Fibroblast of the aortic adventitia (primary cell): ENCODE measurements at regions not wholly inside any gene's neighbourhood (a gene's known extent, or its start where the extent isn't known, plus 50 kb on each side); places are given as distances from the start of the nearest gene placed in this dataset.

Experiments
- DNase-seq: peaks from one replicate; pipeline ENCODE4 v3.0.0-alpha.2; 2010; ENCODE audit warnings: low read depth
- H3K4me3 ChIP-seq: 2 replicates; pipeline ENCODE4 v1.5.1; 2011; ENCODE audit warnings: low read depth, mild to moderate bottlenecking, control low read depth, low read length, moderate library complexity
- CTCF ChIP-seq: IDR thresholded peaks from 2 replicates; pipeline ENCODE4 v1.5.1; 2011; ENCODE audit warnings: mild to moderate bottlenecking, low read length, control low read depth, inconsistent platforms; ENCODE audit not compliant: insufficient read depth

DNA sequence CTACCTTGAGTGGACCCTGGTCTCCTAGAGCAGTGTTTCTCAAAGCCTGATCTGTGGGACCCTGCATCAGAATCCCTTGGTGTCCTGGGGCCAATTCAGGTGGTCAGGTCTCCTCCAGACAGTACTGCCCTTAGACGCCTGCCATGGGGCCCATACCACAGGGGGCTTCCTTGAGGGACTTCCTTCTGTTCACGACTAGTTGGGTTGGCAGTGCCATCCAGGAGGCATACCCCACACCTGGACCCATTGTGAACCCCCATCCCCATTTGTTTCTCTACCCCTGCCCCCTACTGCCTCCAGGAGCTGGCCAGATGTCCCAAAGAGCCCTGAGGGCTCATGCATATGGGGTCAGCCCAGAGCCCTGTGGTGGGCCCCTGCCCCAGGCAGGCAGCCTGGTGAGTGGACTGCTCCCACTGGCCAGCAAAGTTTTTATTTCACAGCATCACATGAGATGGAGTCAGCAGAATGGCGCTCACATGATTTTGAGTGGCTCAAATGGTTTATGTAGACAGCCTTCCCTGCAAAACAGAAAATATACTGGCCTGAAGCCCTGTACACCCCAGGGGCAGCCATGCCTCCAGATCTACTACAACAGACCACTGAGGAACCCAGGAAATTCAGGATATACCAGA, 259.9 kb upstream of the ZMIZ1 start:
- DNase-seq: no peak
- TF ChIP-seq CTCF: no peak

GRCh38 chr10:78811174-78811573, 257.6 kb upstream of the ZMIZ1 start:
- TF ChIP-seq CTCF: no peak
- DNase-seq: peak; percentile 8
- no peak overlapping the region for H3K4me3 ChIP-seq

More for the DNA sequence above, 259.9 kb upstream of the ZMIZ1 start:
- H3K4me3 ChIP-seq: no peak overlapping the region

- DNase-seq: no peak
- H3K4me3 ChIP-seq: no peak overlapping the region
- no peak for TF ChIP-seq CTCF
Observed at GRCh38 chr10:78812571-78813318, 256.0 kb upstream of the ZMIZ1 start.

DNA sequence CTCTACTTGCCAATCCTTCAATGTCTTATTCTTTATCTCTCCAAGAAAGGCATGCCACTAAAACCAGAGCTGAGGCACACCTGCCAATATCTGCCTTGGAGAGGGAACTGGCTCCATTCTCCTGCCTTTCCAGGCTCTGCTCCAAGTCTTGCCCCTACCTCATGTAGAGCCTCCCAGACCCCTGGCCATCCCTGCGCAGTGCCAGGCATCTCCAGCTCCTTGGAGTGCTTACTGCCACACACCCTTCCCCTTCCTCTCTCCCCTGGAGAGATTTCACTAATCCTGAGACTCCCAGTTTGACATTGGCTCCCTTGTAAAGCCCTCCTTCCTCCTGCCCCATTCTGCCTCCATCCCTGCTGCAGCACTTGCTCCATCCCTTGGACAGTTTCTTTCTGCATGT, 255.2 kb upstream of the ZMIZ1 start:
- H3K4me3 ChIP-seq: no peak overlapping the region
- no peak for TF ChIP-seq CTCF
- DNase-seq: no peak

- H3K4me3 ChIP-seq: no peak overlapping the region
- no peak for TF ChIP-seq CTCF
- no peak for DNase-seq
Observed at GRCh38 chr10:78813998-78814399, 254.8 kb upstream of the ZMIZ1 start.

- no peak for TF ChIP-seq CTCF
- no peak for DNase-seq
Observed at GRCh38 chr10:78814407-78814806, 254.4 kb upstream of the ZMIZ1 start.

More at GRCh38 chr10:78814407-78814806, 254.4 kb upstream of the ZMIZ1 start:
- H3K4me3 ChIP-seq: no peak overlapping the region
